ENCODE measurements at regions not wholly inside any gene's neighbourhood (a gene's known extent, or its start where the extent isn't known, plus 50 kb on each side); places are given as distances from the start of the nearest gene placed in this dataset.

GRCh38 chr22:27257987-27258386, 543.6 kb downstream of the MN1 start:
- TF ChIP-seq EZH2 (IDR thresholded peaks at IDR 0.05; ENCODE audit: low read depth, low read length, severe bottlenecking) (no peak), HDAC2 (IDR thresholded peaks at IDR 0.05; ENCODE audit: borderline replicate concordance in 1 of 2, low read depth in 2 of 2, low read length in 2 of 2) (no peak), JUND (IDR thresholded peaks at IDR 0.05; ENCODE audit: low read length) (no peak), POLR2AphosphoS5 (IDR thresholded peaks at IDR 0.05; ENCODE audit: low read depth, low read length) (no peak), MAFK (IDR thresholded peaks at IDR 0.05; ENCODE audit: low read depth, low read length) (no peak), EP300 (IDR thresholded peaks at IDR 0.05; ENCODE audit: borderline replicate concordance in 1 of 2, low read depth in 2 of 2, low read length in 2 of 2) (no peak), SUZ12 (IDR thresholded peaks at IDR 0.05; ENCODE audit: low read length) (no peak)
- TF ChIP-seq, protein P1, sequence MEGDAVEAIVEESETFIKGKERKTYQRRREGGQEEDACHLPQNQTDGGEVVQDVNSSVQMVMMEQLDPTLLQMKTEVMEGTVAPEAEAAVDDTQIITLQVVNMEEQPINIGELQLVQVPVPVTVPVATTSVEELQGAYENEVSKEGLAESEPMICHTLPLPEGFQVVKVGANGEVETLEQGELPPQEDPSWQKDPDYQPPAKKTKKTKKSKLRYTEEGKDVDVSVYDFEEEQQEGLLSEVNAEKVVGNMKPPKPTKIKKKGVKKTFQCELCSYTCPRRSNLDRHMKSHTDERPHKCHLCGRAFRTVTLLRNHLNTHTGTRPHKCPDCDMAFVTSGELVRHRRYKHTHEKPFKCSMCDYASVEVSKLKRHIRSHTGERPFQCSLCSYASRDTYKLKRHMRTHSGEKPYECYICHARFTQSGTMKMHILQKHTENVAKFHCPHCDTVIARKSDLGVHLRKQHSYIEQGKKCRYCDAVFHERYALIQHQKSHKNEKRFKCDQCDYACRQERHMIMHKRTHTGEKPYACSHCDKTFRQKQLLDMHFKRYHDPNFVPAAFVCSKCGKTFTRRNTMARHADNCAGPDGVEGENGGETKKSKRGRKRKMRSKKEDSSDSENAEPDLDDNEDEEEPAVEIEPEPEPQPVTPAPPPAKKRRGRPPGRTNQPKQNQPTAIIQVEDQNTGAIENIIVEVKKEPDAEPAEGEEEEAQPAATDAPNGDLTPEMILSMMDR (IDR thresholded peaks at IDR 0.05; ENCODE audit: control extremely low read depth in 1 of 3, insufficient read depth in 1 of 3, low read depth in 1 of 3, low read length in 3 of 3): peak in 1 of 3 experiments; percentile 33; a peak in 2 of 4 replicates

Measured in H1 (cell line).